Body of pancreas (tissue), 4 donors: ENCODE measurements at regions not wholly inside any gene's neighbourhood (a gene's known extent, or its start where the extent isn't known, plus 50 kb on each side); places are given as distances from the start of the nearest gene placed in this dataset.
"Not testable (repeated sequence)": the region's sequence is repeated elsewhere in the genome, so short reads cannot be mapped to it uniquely, and the experiment has no call there.

ENCODE experiments used
- ATAC-seq: fragments of 150-250 bp; one replicate; pipeline ENCODE4 v1.9.1; 2016
- DNase-seq, 4 donors: peaks; one replicate each; pipeline ENCODE4 v3.0.0-alpha.2; 2019
- H3K27ac ChIP-seq, 4 donors: fragments of 200-600 bp; sonication (generic); 1 replicate in 3 of 4; 2 replicates in 1 of 4; pipeline versions ENCODE4 v1.5.1 to v1.6.1; 2016 to 2019; ENCODE audit warnings: mild to moderate bottlenecking in 1 of 4, mixed read lengths in 1 of 4, moderate library complexity in 1 of 4
- H3K27me3 ChIP-seq, 2 donors: fragments of 200-600 bp; sonication (generic); one replicate each; pipeline ENCODE4 v1.6.0; 2016; ENCODE audit warnings: mild to moderate bottlenecking in 1 of 2
- H3K36me3 ChIP-seq, 2 donors: fragments of 200-600 bp; sonication (generic); replicated peaks in 1 of 2; 2 replicates each; pipeline ENCODE4 v1.5.1; 2016; ENCODE audit warnings: low read depth in 2 of 2; ENCODE audit not compliant: insufficient read depth in 1 of 2
- H3K4me1 ChIP-seq: fragments of 200-600 bp; sonication (generic); one replicate; pipeline ENCODE4 v1.6.0; 2016
- H3K4me3 ChIP-seq, 2 donors: fragments of 200-600 bp; sonication (generic); 1 replicate in 1 of 2; 2 replicates in 1 of 2; pipeline ENCODE4 v1.5.1; 2016 to 2019
- H3K9me3 ChIP-seq, 3 donors: fragments of 200-600 bp; sonication (generic); 1 replicate in 2 of 3; 2 replicates in 1 of 3; pipeline ENCODE4 v1.5.1; 2016
- POLR2A ChIP-seq, 3 donors: fragments of 450-650 bp; IDR thresholded peaks; one replicate each; pipeline ENCODE4 v1.6.1; 2016; ENCODE audit warnings: antibody characterized with exemption in 3 of 3, mild to moderate bottlenecking in 2 of 3
- WGBS, 2 donors: methylation state at CpG; one replicate each; pipeline ENCODE4 v1.1.5; 2017; 5-methylcytosine and 5-hydroxymethylcytosine counted together
- intact Hi-C: fragments of 100-400 bp; cut with DNase I; formaldehyde crosslinking; loops from one replicate; pipeline ENCODE4 v1.15.1; 2023
- TF ChIP-seq, protein P1 (sequence below), 7 experiments: fragments of 450-650 bp in 4 of 7; fragments of 200-600 bp in 3 of 7; sonication (generic) in 3 of 7; IDR thresholded peaks; one replicate each; pipeline ENCODE4 v1.5.1; 2016 to 2019; ENCODE audit warnings: antibody characterized with exemption in 7 of 7

GRCh38 chr5:159493696-159494095 is 163.4 kb upstream of the IL12B start:
- no peak for ATAC-seq
- no peak for TF ChIP-seq POLR2A (IDR thresholded peaks at IDR 0.05)
- TF ChIP-seq, protein P1, sequence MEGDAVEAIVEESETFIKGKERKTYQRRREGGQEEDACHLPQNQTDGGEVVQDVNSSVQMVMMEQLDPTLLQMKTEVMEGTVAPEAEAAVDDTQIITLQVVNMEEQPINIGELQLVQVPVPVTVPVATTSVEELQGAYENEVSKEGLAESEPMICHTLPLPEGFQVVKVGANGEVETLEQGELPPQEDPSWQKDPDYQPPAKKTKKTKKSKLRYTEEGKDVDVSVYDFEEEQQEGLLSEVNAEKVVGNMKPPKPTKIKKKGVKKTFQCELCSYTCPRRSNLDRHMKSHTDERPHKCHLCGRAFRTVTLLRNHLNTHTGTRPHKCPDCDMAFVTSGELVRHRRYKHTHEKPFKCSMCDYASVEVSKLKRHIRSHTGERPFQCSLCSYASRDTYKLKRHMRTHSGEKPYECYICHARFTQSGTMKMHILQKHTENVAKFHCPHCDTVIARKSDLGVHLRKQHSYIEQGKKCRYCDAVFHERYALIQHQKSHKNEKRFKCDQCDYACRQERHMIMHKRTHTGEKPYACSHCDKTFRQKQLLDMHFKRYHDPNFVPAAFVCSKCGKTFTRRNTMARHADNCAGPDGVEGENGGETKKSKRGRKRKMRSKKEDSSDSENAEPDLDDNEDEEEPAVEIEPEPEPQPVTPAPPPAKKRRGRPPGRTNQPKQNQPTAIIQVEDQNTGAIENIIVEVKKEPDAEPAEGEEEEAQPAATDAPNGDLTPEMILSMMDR (IDR thresholded peaks at IDR 0.05), result no peak

DNA sequence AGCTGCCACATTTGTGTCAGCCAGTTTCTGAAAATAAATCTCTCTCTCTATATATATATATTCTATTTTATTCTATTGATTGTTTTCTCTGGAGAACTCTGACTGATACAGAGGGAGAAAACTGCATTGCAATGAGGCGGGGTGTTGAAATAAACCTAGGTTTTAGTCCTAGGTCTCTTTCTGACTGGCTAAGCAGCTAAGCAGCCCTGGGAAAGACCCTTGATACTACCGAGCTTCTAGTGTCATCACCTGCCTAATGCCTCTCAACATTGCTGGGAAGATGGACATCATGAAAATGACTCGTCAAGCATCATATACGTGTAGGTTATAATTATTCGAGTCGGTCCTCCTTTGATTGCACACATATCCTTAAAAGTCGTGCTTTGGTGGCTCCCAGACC is 166.5 kb upstream of the IL12B start:
- Histone ChIP-seq H3K36me3 (no peaks in the 10 kb centered on the region), H3K4me3 (no peak overlapping the region), H3K27me3 (no peaks in the 10 kb centered on the region), H3K4me1 (no peaks in the 10 kb centered on the region), H3K9me3 (no peaks in the 10 kb centered on the region), H3K27ac (no peak overlapping the region)
- WGBS, 2 donors, result 63 to 76% methylated on average over 7 of the region's 7 CpGs
- TF ChIP-seq POLR2A (IDR thresholded peaks at IDR 0.05), result no peak
- TF ChIP-seq, protein P1 (IDR thresholded peaks at IDR 0.05), result no peak
- DNase-seq (no peak), ATAC-seq (no peak)
- intact Hi-C loops, result no loop called here

More at GRCh38 chr5:159493696-159494095, 163.4 kb upstream of the IL12B start:
- Histone ChIP-seq H3K27ac (no peak overlapping the region), H3K36me3 (no peaks in the 10 kb centered on the region), H3K4me3 (no peak overlapping the region), H3K27me3 (no peaks in the 10 kb centered on the region), H3K9me3 (no peaks in the 10 kb centered on the region), H3K4me1 (no peaks in the 10 kb centered on the region)
- intact Hi-C loops, result no loop called here
- no peak for DNase-seq

- intact Hi-C loops, result no loop called here
- WGBS, 2 donors, result 30 to 36% methylated on average over 2 of the region's 2 CpGs
- no peak for DNase-seq
- no peak for ATAC-seq
- no peak overlapping the region for H3K4me3 ChIP-seq
- no peaks in the 10 kb centered on the region for H3K36me3 ChIP-seq
- H3K4me1 ChIP-seq, result no peaks in the 10 kb centered on the region
- no peak for TF ChIP-seq POLR2A (IDR thresholded peaks at IDR 0.05)
- TF ChIP-seq, protein P1 (IDR thresholded peaks at IDR 0.05), result no peak
- H3K27ac ChIP-seq, result no peak overlapping the region
- no peaks in the 10 kb centered on the region for H3K9me3 ChIP-seq
- no peaks in the 10 kb centered on the region for H3K27me3 ChIP-seq
Measured at GRCh38 chr5:159497221-159497620, 166.9 kb upstream of the IL12B start.

GRCh38 chr5:159498630-159499029 is 168.3 kb upstream of the IL12B start:
- DNase-seq, result no peak
- TF ChIP-seq, protein P1 (IDR thresholded peaks at IDR 0.05), result no peak
- no peak for TF ChIP-seq POLR2A (IDR thresholded peaks at IDR 0.05)
- intact Hi-C loops, result no loop called here
- H3K36me3 ChIP-seq, result no peaks in the 10 kb centered on the region
- ATAC-seq, result no peak
- no peaks in the 10 kb centered on the region for H3K27me3 ChIP-seq
- H3K4me3 ChIP-seq, result no peak overlapping the region
- H3K4me1 ChIP-seq, result no peaks in the 10 kb centered on the region
- no peak overlapping the region for H3K27ac ChIP-seq
- no peaks in the 10 kb centered on the region for H3K9me3 ChIP-seq

DNA sequence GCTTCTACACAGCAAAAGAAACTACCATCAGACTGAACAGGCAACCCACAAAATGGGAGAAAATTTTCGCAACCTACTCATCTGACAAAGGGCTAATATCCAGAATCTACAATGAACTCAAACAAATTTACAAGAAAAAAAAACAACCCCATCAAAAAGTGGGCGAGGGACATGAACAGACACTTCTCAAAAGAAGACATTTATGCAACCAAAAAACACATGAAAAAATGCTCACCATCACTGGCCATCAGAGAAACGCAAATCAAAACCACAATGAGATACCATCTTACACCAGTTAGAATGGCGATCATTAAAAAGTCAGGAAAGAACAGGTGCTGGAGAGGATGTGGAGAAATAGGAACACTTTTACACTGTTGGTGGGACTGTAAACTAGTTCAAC is 171.8 kb upstream of the IL12B start:
- H3K36me3 ChIP-seq, H3K4me3 ChIP-seq, DNase-seq, H3K27me3 ChIP-seq, H3K4me1 ChIP-seq, intact Hi-C loops, ATAC-seq, H3K9me3 ChIP-seq, H3K27ac ChIP-seq: not testable (repeated sequence)
- 73 to 81% methylated on average over 4 of the region's 4 CpGs for WGBS, 2 donors
